Breast epithelium (tissue), 4 donors: ENCODE measurements at regions not wholly inside any gene's neighbourhood (a gene's known extent, or its start where the extent isn't known, plus 50 kb on each side); places are given as distances from the start of the nearest gene placed in this dataset.

Experiments
- DNase-seq, 2 donors: peaks; one replicate each; pipeline ENCODE4 v3.0.0-alpha.2; 2019; ENCODE audit warnings: low spot score in 2 of 2
- H3K27ac ChIP-seq, 2 donors: fragments of 200-600 bp; sonication (generic) in 1 of 2; one replicate each; pipeline ENCODE4 v1.5.1; 2016 to 2019; ENCODE audit warnings: mild to moderate bottlenecking in 1 of 2
- H3K27me3 ChIP-seq, 2 donors: fragments of 200-600 bp; sonication (generic) in 1 of 2; one replicate each; pipeline versions ENCODE4 v1.5.1 to v1.6.0; 2017 to 2019; ENCODE audit warnings: control low read depth in 1 of 2, mild to moderate bottlenecking in 1 of 2
- H3K36me3 ChIP-seq: fragments of 200-600 bp; one replicate; pipeline ENCODE4 v1.5.1; 2019
- H3K4me1 ChIP-seq, 2 donors: fragments of 200-600 bp; sonication (generic); one replicate each; pipeline ENCODE4 v1.5.1; 2016 to 2019; ENCODE audit warnings: control low read depth in 1 of 2
- H3K4me3 ChIP-seq, 3 donors: fragments of 200-600 bp; sonication (generic); 1 replicate in 2 of 3; 2 replicates in 1 of 3; pipeline ENCODE4 v1.5.1; 2016 to 2019; ENCODE audit warnings: mild to moderate bottlenecking in 3 of 3, moderate library complexity in 2 of 3
- H3K9me3 ChIP-seq, 2 donors: fragments of 200-600 bp; sonication (generic) in 1 of 2; one replicate each; pipeline ENCODE4 v1.5.1; 2016 to 2019; ENCODE audit warnings: control low read depth in 1 of 2
- POLR2A ChIP-seq: fragments of 450-650 bp; IDR thresholded peaks from one replicate; pipeline ENCODE4 v1.6.1; 2016; ENCODE audit warnings: antibody characterized with exemption, mild to moderate bottlenecking, moderate library complexity
- POLR2AphosphoS5 ChIP-seq, 3 donors: sonication (generic); formaldehyde crosslinking; IDR thresholded peaks; one replicate each; pipeline ENCODE4 v1.6.1; 2017; ENCODE audit warnings: antibody characterized with exemption in 3 of 3
- intact Hi-C: fragments of 100-400 bp; cut with DNase I; formaldehyde crosslinking; loops from one replicate; pipeline ENCODE4 v1.15.1; 2023; ENCODE audit warnings: low total_unique reads
- TF ChIP-seq, protein P1 (sequence below), 3 donors: fragments of 450-650 bp; IDR thresholded peaks; one replicate each; pipeline ENCODE4 v1.5.1; 2016 to 2017; ENCODE audit warnings: antibody characterized with exemption in 3 of 3, mild to moderate bottlenecking in 3 of 3, moderate library complexity in 3 of 3

DNA sequence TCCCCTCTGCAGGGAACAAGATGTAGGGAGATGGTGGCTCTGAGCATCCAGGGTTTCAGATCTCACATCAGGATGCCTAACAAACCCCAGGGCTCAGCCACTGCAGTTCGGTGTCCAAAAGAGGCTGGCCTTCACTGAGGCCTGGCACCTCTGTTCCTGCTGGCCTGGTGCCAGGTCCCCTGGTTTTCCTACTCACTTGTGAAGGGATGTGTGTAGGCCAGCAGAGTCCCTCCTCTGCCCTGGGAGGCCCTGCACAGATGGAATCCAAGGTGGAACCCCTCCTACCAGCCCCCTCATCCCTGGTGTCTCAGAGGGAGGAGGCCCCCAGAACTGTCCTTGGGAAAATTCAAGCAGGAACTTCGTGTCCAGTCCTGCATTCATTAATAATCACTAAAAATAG is 260.6 kb downstream of the CCSER2 start:
- no peak for DNase-seq
- intact Hi-C loops, result no loop called here
- TF ChIP-seq POLR2A (no peak), POLR2AphosphoS5 (IDR thresholded peaks at IDR 0.05) (no peak)
- TF ChIP-seq, protein P1, sequence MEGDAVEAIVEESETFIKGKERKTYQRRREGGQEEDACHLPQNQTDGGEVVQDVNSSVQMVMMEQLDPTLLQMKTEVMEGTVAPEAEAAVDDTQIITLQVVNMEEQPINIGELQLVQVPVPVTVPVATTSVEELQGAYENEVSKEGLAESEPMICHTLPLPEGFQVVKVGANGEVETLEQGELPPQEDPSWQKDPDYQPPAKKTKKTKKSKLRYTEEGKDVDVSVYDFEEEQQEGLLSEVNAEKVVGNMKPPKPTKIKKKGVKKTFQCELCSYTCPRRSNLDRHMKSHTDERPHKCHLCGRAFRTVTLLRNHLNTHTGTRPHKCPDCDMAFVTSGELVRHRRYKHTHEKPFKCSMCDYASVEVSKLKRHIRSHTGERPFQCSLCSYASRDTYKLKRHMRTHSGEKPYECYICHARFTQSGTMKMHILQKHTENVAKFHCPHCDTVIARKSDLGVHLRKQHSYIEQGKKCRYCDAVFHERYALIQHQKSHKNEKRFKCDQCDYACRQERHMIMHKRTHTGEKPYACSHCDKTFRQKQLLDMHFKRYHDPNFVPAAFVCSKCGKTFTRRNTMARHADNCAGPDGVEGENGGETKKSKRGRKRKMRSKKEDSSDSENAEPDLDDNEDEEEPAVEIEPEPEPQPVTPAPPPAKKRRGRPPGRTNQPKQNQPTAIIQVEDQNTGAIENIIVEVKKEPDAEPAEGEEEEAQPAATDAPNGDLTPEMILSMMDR (IDR thresholded peaks at IDR 0.05), result no peak
- Histone ChIP-seq H3K4me1 (no peaks in the 10 kb centered on the region), H3K9me3 (no peaks in the 10 kb centered on the region), H3K27ac (no peak overlapping the region), H3K27me3 (no peaks in the 10 kb centered on the region), H3K4me3 (no peak overlapping the region), H3K36me3 (no peaks in the 10 kb centered on the region)

DNA sequence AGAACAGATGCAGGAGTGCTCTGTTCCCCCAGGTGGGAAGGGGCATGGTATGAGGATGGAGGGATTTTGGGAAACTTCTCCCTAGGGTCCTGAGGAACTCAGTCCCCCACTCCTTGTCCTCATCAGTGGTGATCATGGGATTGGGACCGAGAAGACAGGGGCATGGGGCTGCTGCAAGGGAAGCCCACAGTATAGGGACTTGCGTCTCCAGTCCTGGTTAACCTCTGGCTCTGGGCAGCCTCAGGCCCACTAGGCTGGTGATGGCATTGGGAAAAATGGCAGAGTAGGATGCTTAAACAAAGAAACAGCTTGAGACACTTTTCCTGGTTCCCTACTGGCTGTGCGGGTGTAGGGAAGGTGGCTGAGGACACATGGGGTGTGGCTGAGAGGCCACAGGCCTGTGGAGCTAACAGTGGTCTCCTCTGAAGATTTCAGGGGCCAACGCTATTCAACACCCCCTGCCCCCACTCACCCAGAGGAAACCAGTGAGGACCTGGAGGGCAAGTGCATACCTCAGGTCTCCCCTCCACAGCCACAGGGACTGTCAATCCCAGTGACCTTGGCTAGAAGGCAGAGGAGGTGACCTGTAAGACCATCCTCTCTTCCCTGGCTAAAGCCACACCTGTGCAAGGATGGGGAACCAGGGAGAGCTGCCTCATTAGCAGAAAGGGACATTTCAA is 261.3 kb downstream of the CCSER2 start:
- TF ChIP-seq POLR2A, result no peak
- TF ChIP-seq, protein P1 (IDR thresholded peaks at IDR 0.05), result no peak
- no peak for TF ChIP-seq POLR2AphosphoS5 (IDR thresholded peaks at IDR 0.05)
- no peak overlapping the region for H3K4me3 ChIP-seq
- H3K9me3 ChIP-seq, result no peaks in the 10 kb centered on the region
- H3K27me3 ChIP-seq, result no peaks in the 10 kb centered on the region
- intact Hi-C loops, result no loop called here
- H3K27ac ChIP-seq, result no peak overlapping the region
- H3K36me3 ChIP-seq, result no peaks in the 10 kb centered on the region
- DNase-seq, result no peak
- H3K4me1 ChIP-seq, result no peaks in the 10 kb centered on the region

DNA sequence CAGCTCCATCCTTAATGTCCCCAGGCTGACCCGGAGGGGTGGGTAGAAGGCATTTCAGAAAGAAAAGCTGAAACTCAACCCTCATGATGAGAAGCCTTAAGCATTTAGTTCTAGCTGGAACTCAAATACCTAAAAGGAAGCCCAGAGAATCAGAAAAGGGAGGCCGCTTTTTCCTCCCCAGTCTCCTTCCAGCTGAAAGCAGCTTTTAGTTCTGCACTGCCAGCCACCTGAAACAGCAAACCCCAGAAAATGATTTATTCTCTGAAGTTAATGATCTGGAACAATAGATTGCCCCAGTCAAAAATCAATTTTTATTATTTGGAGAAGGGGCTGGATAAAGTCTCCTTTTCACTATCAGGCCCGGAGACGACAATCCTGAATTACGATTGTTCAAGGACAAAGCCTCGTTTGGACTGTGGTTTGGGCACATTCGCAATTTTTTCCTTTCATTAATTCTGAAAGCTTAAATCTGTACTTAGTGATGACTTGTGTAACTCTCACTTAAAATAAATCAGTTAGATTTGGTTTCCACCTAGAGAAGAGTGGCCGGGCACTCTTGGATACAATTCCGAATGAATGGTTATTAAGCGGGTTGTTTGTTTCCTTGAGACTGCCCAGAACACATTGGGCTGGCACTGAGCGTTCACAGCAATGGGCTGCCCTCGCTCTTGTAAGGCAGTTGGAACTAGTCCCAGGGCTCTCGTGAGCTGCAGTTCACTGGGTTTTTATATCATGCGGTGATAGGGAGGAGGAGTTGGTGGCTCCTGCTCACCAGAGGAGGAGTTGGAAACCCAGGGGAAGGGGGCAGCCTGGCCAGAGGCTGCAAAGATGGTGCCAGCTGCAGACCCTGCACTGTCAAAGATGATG is 262.2 kb downstream of the CCSER2 start:
- no peaks in the 10 kb centered on the region for H3K36me3 ChIP-seq
- no peaks in the 10 kb centered on the region for H3K9me3 ChIP-seq
- no peak for DNase-seq
- no peak overlapping the region for H3K4me3 ChIP-seq
- intact Hi-C loops, result no loop called here
- no peak overlapping the region for H3K27ac ChIP-seq
- H3K27me3 ChIP-seq, result no peaks in the 10 kb centered on the region
- TF ChIP-seq POLR2AphosphoS5 (IDR thresholded peaks at IDR 0.05) (no peak), POLR2A (no peak)
- TF ChIP-seq, protein P1 (IDR thresholded peaks at IDR 0.05), result no peak
- H3K4me1 ChIP-seq, result no peaks in the 10 kb centered on the region

DNA sequence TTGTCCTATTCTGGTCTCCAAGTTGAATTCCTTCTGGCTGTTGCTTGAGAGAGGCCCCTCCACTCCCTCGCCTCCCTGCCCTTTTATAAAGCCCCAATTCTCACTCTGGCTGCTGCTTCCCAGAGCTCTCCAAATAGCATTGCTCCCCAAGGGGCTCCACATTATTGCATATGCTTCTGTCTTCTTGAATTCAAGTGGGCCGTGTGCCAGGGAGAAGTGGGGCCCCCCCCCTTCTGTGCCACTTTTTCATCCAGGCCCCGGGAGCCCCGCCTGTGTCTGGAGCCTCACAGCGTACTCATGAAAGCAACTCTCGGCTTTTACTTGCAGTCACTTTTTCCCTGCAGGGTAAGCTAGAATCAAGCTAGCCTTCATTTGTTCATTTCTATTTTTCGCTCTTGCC is 265.1 kb downstream of the CCSER2 start:
- no peaks in the 10 kb centered on the region for H3K9me3 ChIP-seq
- no peaks in the 10 kb centered on the region for H3K36me3 ChIP-seq
- H3K27ac ChIP-seq, result no peak overlapping the region
- DNase-seq, result no peak
- H3K4me3 ChIP-seq, result no peak overlapping the region
- TF ChIP-seq, protein P1 (IDR thresholded peaks at IDR 0.05), result no peak
- TF ChIP-seq POLR2A (no peak), POLR2AphosphoS5 (IDR thresholded peaks at IDR 0.05) (no peak)
- no peaks in the 10 kb centered on the region for H3K4me1 ChIP-seq
- H3K27me3 ChIP-seq, result no peaks in the 10 kb centered on the region
- intact Hi-C loops, result no loop called here

DNA sequence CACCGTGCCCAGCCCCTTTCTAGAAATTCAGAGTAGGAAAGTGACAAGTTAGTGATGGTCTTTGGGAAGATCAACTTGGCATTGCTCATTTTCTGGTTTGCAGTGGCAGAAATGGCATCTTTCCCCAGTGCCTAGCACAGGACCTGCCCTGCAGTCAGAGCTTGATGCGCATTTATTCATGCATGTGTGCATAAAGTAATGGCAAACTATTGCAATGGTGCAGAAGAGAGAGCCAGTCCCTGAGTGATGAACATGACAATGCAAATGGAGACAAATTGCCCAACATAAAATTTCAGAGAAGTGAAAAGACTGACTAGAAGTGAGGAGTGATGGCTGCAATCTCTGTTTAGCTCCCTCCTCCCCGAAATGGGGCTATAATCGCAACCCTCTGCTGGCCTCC is 268.2 kb downstream of the CCSER2 start:
- H3K36me3 ChIP-seq, result no peaks in the 10 kb centered on the region

More for the DNA sequence above, 268.2 kb downstream of the CCSER2 start:
- no peak for DNase-seq
- Histone ChIP-seq H3K27me3 (no peaks in the 10 kb centered on the region), H3K4me1 (no peaks in the 10 kb centered on the region), H3K9me3 (no peaks in the 10 kb centered on the region), H3K27ac (no peak overlapping the region), H3K4me3 (no peak overlapping the region)
- intact Hi-C loops, result no loop called here
- TF ChIP-seq POLR2A (no peak), POLR2AphosphoS5 (IDR thresholded peaks at IDR 0.05) (no peak)
- TF ChIP-seq, protein P1 (IDR thresholded peaks at IDR 0.05), result no peak
